ENCODE measurements at regions not wholly inside any gene's neighbourhood (a gene's known extent, or its start where the extent isn't known, plus 50 kb on each side); places are given as distances from the start of the nearest gene placed in this dataset.

- Mint-ChIP-seq H3K27ac (no peak overlapping the region), H3K4me1 (no peaks in the 10 kb centered on the region), H3K27me3 (peaks cover 26% of the 10 kb centered on the region), H3K4me3 (no peak overlapping the region), H3K9me3 (ENCODE audit: insufficient read depth) (peaks cover 3% of the 10 kb centered on the region)
- H3K4me1 ChIP-seq (ENCODE audit: control insufficient read depth in 2 of 2, insufficient read depth in 2 of 2, low read length in 2 of 2): no peaks in the 10 kb centered on the region
- DNase-seq: no peak
- H3K27ac ChIP-seq (ENCODE audit: low read length in 2 of 2): no peak overlapping the region
- no peak overlapping the region for H2AFZ ChIP-seq (ENCODE audit: insufficient read depth, low read depth, low read length, poor library complexity, severe bottlenecking)
- intact Hi-C loops (cut with micrococcal nuclease): no loop called here
- no peak overlapping the region for H3K4me2 ChIP-seq (replicated peaks; ENCODE audit: low read depth, low read length, poor library complexity, severe bottlenecking)
- ChIA-PET POLR2A (no interaction called here), CTCF (no interaction called here)
- no peak overlapping the region for H3K4me3 ChIP-seq (ENCODE audit: control extremely low read depth in 1 of 5, extremely low read depth in 1 of 5, insufficient read depth in 1 of 5, low read depth in 2 of 5, low read length in 4 of 5)
- TF ChIP-seq EZH2 (IDR thresholded peaks at IDR 0.05; ENCODE audit: borderline replicate concordance, insufficient read depth, low read depth, low read length, poor library complexity, severe bottlenecking) (no peak), CTCF (IDR thresholded peaks at IDR 0.05) (no peak)
- H3K36me3 ChIP-seq (replicated peaks in 1 of 2; ENCODE audit: control extremely low read depth in 1 of 2, control insufficient read depth in 1 of 2, extremely low read depth in 1 of 2, insufficient read depth in 2 of 2, low read length in 1 of 2): no peaks in the 10 kb centered on the region
- H3K9me3 ChIP-seq (ENCODE audit: control extremely low read depth in 1 of 3, control insufficient read depth in 2 of 3, insufficient read depth in 1 of 3, low read length in 2 of 3): no peaks in the 10 kb centered on the region
- peaks cover 0 to 7% (median 0%) of the 10 kb centered on the region in 4 experiments for H3K27me3 ChIP-seq (replicated peaks in 1 of 4; ENCODE audit: control extremely low read depth in 1 of 4, control insufficient read depth in 3 of 4, insufficient read depth in 4 of 4, low read length in 3 of 4)
- no CpG with 5 or more reads among the region's 3 CpGs for WGBS (ENCODE audit: insufficient coverage)
- ATAC-seq (ENCODE audit: low read depth): no peak
- no peaks in the 10 kb centered on the region for H4K20me1 ChIP-seq (ENCODE audit: control insufficient read depth, insufficient read depth, low read length, poor library complexity, severe bottlenecking)
- H3K79me2 ChIP-seq (ENCODE audit: control insufficient read depth, insufficient read depth, low read length): no peaks in the 10 kb centered on the region
- H3K9ac ChIP-seq (ENCODE audit: low read length): no peak overlapping the region
Measured at GRCh38 chr5:171531638-171532037, 112.2 kb downstream of the FGF18 start.

DNA sequence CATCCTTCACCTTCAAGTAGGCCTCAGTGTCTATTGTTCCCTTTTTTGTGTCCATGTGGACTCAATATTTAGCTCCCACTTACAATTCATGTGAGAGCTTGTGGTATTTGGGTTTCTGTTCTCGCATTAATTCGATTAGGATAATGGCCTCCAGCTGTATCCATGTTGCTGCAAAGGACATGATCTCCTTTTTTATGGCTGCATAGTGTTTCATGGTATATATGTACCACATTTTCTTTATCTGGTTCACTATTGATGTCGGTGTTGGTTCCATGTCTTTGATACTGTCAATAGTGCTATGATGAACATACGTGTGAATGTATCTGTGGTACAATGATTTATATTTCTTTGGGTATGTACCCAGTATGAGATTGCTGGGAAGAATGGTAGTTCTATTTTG is 113.7 kb downstream of the FGF18 start:
- Histone ChIP-seq H3K9me3 (ENCODE audit: control extremely low read depth in 1 of 3, control insufficient read depth in 2 of 3, insufficient read depth in 1 of 3, low read length in 2 of 3) (no peaks in the 10 kb centered on the region), H4K20me1 (ENCODE audit: control insufficient read depth, insufficient read depth, low read length, poor library complexity, severe bottlenecking) (no peaks in the 10 kb centered on the region), H3K9ac (ENCODE audit: low read length) (no peak overlapping the region), H3K4me1 (ENCODE audit: control insufficient read depth in 2 of 2, insufficient read depth in 2 of 2, low read length in 2 of 2) (no peaks in the 10 kb centered on the region), H2AFZ (ENCODE audit: insufficient read depth, low read depth, low read length, poor library complexity, severe bottlenecking) (no peak overlapping the region), H3K4me2 (replicated peaks; ENCODE audit: low read depth, low read length, poor library complexity, severe bottlenecking) (no peak overlapping the region), H3K79me2 (ENCODE audit: control insufficient read depth, insufficient read depth, low read length) (no peaks in the 10 kb centered on the region), H3K27me3 (replicated peaks in 1 of 4; ENCODE audit: control extremely low read depth in 1 of 4, control insufficient read depth in 3 of 4, insufficient read depth in 4 of 4, low read length in 3 of 4) (peaks cover 0 to 7% (median 0%) of the 10 kb centered on the region in 4 experiments), H3K27ac (ENCODE audit: low read length in 2 of 2) (no peak overlapping the region), H3K36me3 (replicated peaks in 1 of 2; ENCODE audit: control extremely low read depth in 1 of 2, control insufficient read depth in 1 of 2, extremely low read depth in 1 of 2, insufficient read depth in 2 of 2, low read length in 1 of 2) (no peaks in the 10 kb centered on the region), H3K4me3 (ENCODE audit: control extremely low read depth in 1 of 5, extremely low read depth in 1 of 5, insufficient read depth in 1 of 5, low read depth in 2 of 5, low read length in 4 of 5) (no peak overlapping the region)
- DNase-seq (no peak), ATAC-seq (ENCODE audit: low read depth) (no peak)
- ChIA-PET CTCF (no interaction called here), POLR2A (no interaction called here)
- H3K27me3 Mint-ChIP-seq: peaks cover 26% of the 10 kb centered on the region
- intact Hi-C loops (cut with micrococcal nuclease): no loop called here
- no peak overlapping the region for H3K27ac Mint-ChIP-seq
- 100% methylated on average over 3 of the region's 4 CpGs for WGBS (ENCODE audit: insufficient coverage)
- H3K4me3 Mint-ChIP-seq: no peak overlapping the region
- no peaks in the 10 kb centered on the region for H3K4me1 Mint-ChIP-seq
- peaks cover 3% of the 10 kb centered on the region for H3K9me3 Mint-ChIP-seq (ENCODE audit: insufficient read depth)
- TF ChIP-seq CTCF (IDR thresholded peaks at IDR 0.05) (no peak), EZH2 (IDR thresholded peaks at IDR 0.05; ENCODE audit: borderline replicate concordance, insufficient read depth, low read depth, low read length, poor library complexity, severe bottlenecking) (no peak)
